ENCODE measurements at regions not wholly inside any gene's neighbourhood (a gene's known extent, or its start where the extent isn't known, plus 50 kb on each side); places are given as distances from the start of the nearest gene placed in this dataset.
"Not testable (repeated sequence)": the region's sequence is repeated elsewhere in the genome, so short reads cannot be mapped to it uniquely, and the experiment has no call there.

GRCh38 chr5:92715946-92716520 is 865.0 kb downstream of the NR2F1-AS1 start:
- DNase-seq (ENCODE audit: low read depth in 2 of 2), result no peak

GRCh38 chr5:92713826-92714225 is 867.2 kb downstream of the NR2F1-AS1 start:
- DNase-seq (ENCODE audit: low read depth in 2 of 2), result no peak

GRCh38 chr5:92713335-92713743 is 867.7 kb downstream of the NR2F1-AS1 start:
- DNase-seq (ENCODE audit: low read depth in 2 of 2), result no peak

GRCh38 chr5:92711956-92712355 is 869.1 kb downstream of the NR2F1-AS1 start:
- DNase-seq (ENCODE audit: low read depth in 2 of 2), result no peak

- DNase-seq (ENCODE audit: low read depth in 2 of 2), result no peak
Measured at GRCh38 chr5:92704590-92704989, 876.4 kb downstream of the NR2F1-AS1 start.

GRCh38 chr5:92703976-92704375 is 877.0 kb downstream of the NR2F1-AS1 start:
- DNase-seq (ENCODE audit: low read depth in 2 of 2), result no peak

- DNase-seq (ENCODE audit: low read depth in 2 of 2), result no peak
Measured at GRCh38 chr5:92695123-92696003, 885.7 kb downstream of the NR2F1-AS1 start.

- no peak for DNase-seq (ENCODE audit: low read depth in 2 of 2)
Measured at GRCh38 chr5:92694067-92694466, 887.0 kb downstream of the NR2F1-AS1 start.

GRCh38 chr5:92691955-92692354 is 889.1 kb downstream of the NR2F1-AS1 start:
- DNase-seq (ENCODE audit: low read depth in 2 of 2), result not testable (repeated sequence)

- peak; percentile 52 to 54 for DNase-seq (ENCODE audit: low read depth in 2 of 2)
Measured at GRCh38 chr5:92687821-92688722, 892.9 kb downstream of the NR2F1-AS1 start.

- DNase-seq (ENCODE audit: low read depth in 2 of 2), result peak in 1 of 2 donors; percentile 13
Measured at GRCh38 chr5:92678640-92679039, 902.4 kb downstream of the NR2F1-AS1 start.

- no peak for DNase-seq (ENCODE audit: low read depth in 2 of 2)
Measured at GRCh38 chr5:92676215-92677165, 904.5 kb downstream of the NR2F1-AS1 start.

- no peak for DNase-seq (ENCODE audit: low read depth in 2 of 2)
Measured at GRCh38 chr5:92674321-92674720, 906.7 kb downstream of the NR2F1-AS1 start.

GRCh38 chr5:92665506-92665905 is 915.5 kb downstream of the NR2F1-AS1 start:
- no peak for DNase-seq (ENCODE audit: low read depth in 2 of 2)

GRCh38 chr5:92662741-92663140 is 918.3 kb downstream of the NR2F1-AS1 start:
- DNase-seq (ENCODE audit: low read depth in 2 of 2), result no peak

GRCh38 chr5:92659246-92659645 is 921.8 kb downstream of the NR2F1-AS1 start:
- DNase-seq (ENCODE audit: low read depth in 2 of 2), result no peak

- DNase-seq (ENCODE audit: low read depth in 2 of 2), result not testable (repeated sequence)
Measured at GRCh38 chr5:92654601-92655000, 926.4 kb downstream of the NR2F1-AS1 start.

GRCh38 chr5:92653730-92654461 is 927.1 kb downstream of the NR2F1-AS1 start:
- DNase-seq (ENCODE audit: low read depth in 2 of 2), result no peak

GRCh38 chr5:92652756-92653155 is 928.3 kb downstream of the NR2F1-AS1 start:
- DNase-seq (ENCODE audit: low read depth in 2 of 2), result no peak

GRCh38 chr5:92644266-92644886 is 936.6 kb downstream of the NR2F1-AS1 start:
- no peak for DNase-seq (ENCODE audit: low read depth in 2 of 2)
